ENCODE measurements at regions not wholly inside any gene's neighbourhood (a gene's known extent, or its start where the extent isn't known, plus 50 kb on each side); places are given as distances from the start of the nearest gene placed in this dataset.
"Not testable (repeated sequence)": the region's sequence is repeated elsewhere in the genome, so short reads cannot be mapped to it uniquely, and the experiment has no call there.

- ATAC-seq, result peak; percentile 46 to 92 (median 68)
- WGBS, 4 donors, result 46 to 52% (median 49%) methylated on average over 7 of the region's 7 CpGs
- peak overlapping the region in 2 of 12 donors; percentile 6 to 13 for H3K27ac ChIP-seq
These were observed 342.6 kb upstream of the KLHL29 start for GRCh38 chr2:23042216-23042906.

GRCh38 chr2:23050388-23050787, 334.6 kb upstream of the KLHL29 start:
- ATAC-seq, result no peak
- Histone ChIP-seq H3K27me3 (peaks cover 0 to 5% (median 0%) of the 10 kb centered on the region in 9 donors), H3K9me3 (no peaks in the 10 kb centered on the region), H3K27ac (no peak overlapping the region), H3K36me3 (no peaks in the 10 kb centered on the region), H3K4me1 (no peaks in the 10 kb centered on the region), H3K4me3 (no peak overlapping the region)
- TF ChIP-seq CTCF (IDR thresholded peaks at IDR 0.05) (no peak), POLR2A (IDR thresholded peaks at IDR 0.05) (no peak)
- intact Hi-C loops (cut with DNase I), result no loop called here
- 86 to 90% (median 88%) methylated on average over 2 of the region's 2 CpGs for WGBS, 4 donors
- DNase-seq, result no peak

More at GRCh38 chr2:23042216-23042906, 342.6 kb upstream of the KLHL29 start:
- intact Hi-C loops (cut with DNase I), result no loop called here
- Histone ChIP-seq H3K4me3 (no peak overlapping the region), H3K9me3 (no peaks in the 10 kb centered on the region), H3K27me3 (no peaks in the 10 kb centered on the region), H3K36me3 (no peaks in the 10 kb centered on the region), H3K4me1 (peaks cover 0 to 21% (median 0%) of the 10 kb centered on the region in 12 donors)
- TF ChIP-seq POLR2A (IDR thresholded peaks at IDR 0.05) (no peak), CTCF (IDR thresholded peaks at IDR 0.05) (no peak)
- peak in 3 of 5 donors; percentile 12 to 58 (median 24) for DNase-seq

- Histone ChIP-seq H3K4me1 (no peaks in the 10 kb centered on the region), H3K4me3 (no peak overlapping the region), H3K27me3 (peaks cover 0 to 5% (median 0%) of the 10 kb centered on the region in 9 donors), H3K9me3 (no peaks in the 10 kb centered on the region), H3K36me3 (no peaks in the 10 kb centered on the region), H3K27ac (no peak overlapping the region)
- WGBS, 4 donors, result 76 to 85% (median 80%) methylated on average over 2 of the region's 2 CpGs
- ATAC-seq (no peak), DNase-seq (no peak)
- intact Hi-C loops (cut with DNase I), result no loop called here
- no peak for TF ChIP-seq CTCF (IDR thresholded peaks at IDR 0.05)
- no peak for TF ChIP-seq POLR2A (IDR thresholded peaks at IDR 0.05)
These were observed 331.4 kb upstream of the KLHL29 start for GRCh38 chr2:23053601-23054000.

- 67 to 73% (median 72%) methylated on average over 4 of the region's 4 CpGs for WGBS, 4 donors
- Histone ChIP-seq H3K4me1 (no peaks in the 10 kb centered on the region), H3K9me3 (no peaks in the 10 kb centered on the region), H3K4me3 (no peak overlapping the region), H3K36me3 (no peaks in the 10 kb centered on the region), H3K27me3 (peaks cover 0 to 5% (median 0%) of the 10 kb centered on the region in 9 donors), H3K27ac (no peak overlapping the region)
- TF ChIP-seq POLR2A (IDR thresholded peaks at IDR 0.05) (no peak), CTCF (IDR thresholded peaks at IDR 0.05) (no peak)
- intact Hi-C loops (cut with DNase I), result no loop called here
- DNase-seq (no peak), ATAC-seq (no peak)
These were observed 329.7 kb upstream of the KLHL29 start for GRCh38 chr2:23055251-23055650.

- H3K9me3 ChIP-seq; H3K4me3 ChIP-seq; intact Hi-C loops (cut with DNase I); H3K27ac ChIP-seq; H3K27me3 ChIP-seq; DNase-seq; H3K4me1 ChIP-seq; ATAC-seq; H3K36me3 ChIP-seq: not testable (repeated sequence)
- 68 to 74% (median 69%) methylated on average over 4 of the region's 4 CpGs for WGBS, 4 donors
These were observed 328.1 kb upstream of the KLHL29 start for GRCh38 chr2:23056846-23057245.

All from heart left ventricle (tissue), 16 donors.